Tibial artery (tissue), 4 donors: ENCODE measurements at regions not wholly inside any gene's neighbourhood (a gene's known extent, or its start where the extent isn't known, plus 50 kb on each side); places are given as distances from the start of the nearest gene placed in this dataset.

ENCODE experiments used
- DNase-seq, 2 donors: peaks; one replicate each; pipeline ENCODE4 v3.0.0-alpha.2; 2019
- H3K27ac ChIP-seq, 2 donors: fragments of 200-600 bp; sonication (generic) in 1 of 2; 1 replicate in 1 of 2; 2 replicates in 1 of 2; pipeline ENCODE4 v1.5.1; 2018 to 2019; ENCODE audit warnings: mild to moderate bottlenecking in 1 of 2
- H3K27me3 ChIP-seq, 2 donors: fragments of 200-600 bp; sonication (generic) in 1 of 2; one replicate each; pipeline versions ENCODE4 v1.5.1 to v1.6.0; 2016 to 2019
- H3K36me3 ChIP-seq, 3 donors: fragments of 200-600 bp; sonication (generic) in 2 of 3; one replicate each; pipeline ENCODE4 v1.5.1; 2016 to 2019; ENCODE audit warnings: mild to moderate bottlenecking in 2 of 3
- H3K4me1 ChIP-seq, 4 donors: fragments of 200-600 bp; sonication (generic) in 2 of 4; 1 replicate in 3 of 4; 2 replicates in 1 of 4; pipeline ENCODE4 v1.5.1; 2016 to 2019
- H3K4me3 ChIP-seq, 2 donors: fragments of 200-600 bp; sonication (generic) in 1 of 2; 1 replicate in 1 of 2; 2 replicates in 1 of 2; pipeline ENCODE4 v1.5.1; 2018 to 2019; ENCODE audit warnings: mild to moderate bottlenecking in 2 of 2
- H3K9me3 ChIP-seq, 3 donors: fragments of 200-600 bp; sonication (generic) in 1 of 3; one replicate each; pipeline ENCODE4 v1.5.1; 2016 to 2019
- CTCF ChIP-seq, 2 experiments: fragments of 200-600 bp in 1 of 2; fragments of 450-650 bp in 1 of 2; IDR thresholded peaks; one replicate each; pipeline ENCODE4 v1.5.1; 2017 to 2019; ENCODE audit warnings: antibody characterized with exemption in 2 of 2, mild to moderate bottlenecking in 1 of 2, moderate library complexity in 1 of 2
- intact Hi-C: fragments of 100-400 bp; cut with DNase I; formaldehyde crosslinking; loops from one replicate; pipeline ENCODE4 v1.15.0; 2023; ENCODE audit warnings: low total_unique reads

GRCh38 chr5:112663146-112663545 is 74.5 kb upstream of the APC start:
- intact Hi-C loops: no loop called here
- H3K4me1 ChIP-seq: no peaks in the 10 kb centered on the region
- H3K9me3 ChIP-seq: no peaks in the 10 kb centered on the region
- DNase-seq: no peak
- H3K36me3 ChIP-seq: no peaks in the 10 kb centered on the region
- no peaks in the 10 kb centered on the region for H3K27me3 ChIP-seq
- H3K27ac ChIP-seq: no peak overlapping the region
- TF ChIP-seq CTCF (IDR thresholded peaks at IDR 0.05): no peak
- H3K4me3 ChIP-seq: no peak overlapping the region

DNA sequence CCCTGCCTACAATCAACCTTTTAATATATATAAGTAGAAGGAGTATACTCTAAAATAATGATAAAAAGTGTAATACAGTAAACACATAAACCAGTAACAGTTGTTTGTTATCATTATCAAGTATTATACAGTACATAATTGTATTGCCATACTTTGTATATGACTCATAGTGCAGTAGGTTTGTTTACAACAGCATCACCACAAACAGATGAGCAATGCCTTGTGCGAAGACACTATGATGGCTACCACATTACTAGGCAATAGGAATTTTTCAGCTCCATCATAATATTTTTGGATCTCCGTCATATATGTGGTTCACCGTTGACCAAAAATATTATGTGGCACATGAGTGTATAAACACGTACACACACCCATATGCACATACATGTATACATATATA is 69.7 kb upstream of the APC start:
- no peak overlapping the region for H3K4me3 ChIP-seq
- intact Hi-C loops: no loop called here
- no peaks in the 10 kb centered on the region for H3K36me3 ChIP-seq
- no peaks in the 10 kb centered on the region for H3K9me3 ChIP-seq
- DNase-seq: no peak
- H3K27ac ChIP-seq: no peak overlapping the region
- no peak for TF ChIP-seq CTCF (IDR thresholded peaks at IDR 0.05)
- H3K27me3 ChIP-seq: no peaks in the 10 kb centered on the region
- no peaks in the 10 kb centered on the region for H3K4me1 ChIP-seq

DNA sequence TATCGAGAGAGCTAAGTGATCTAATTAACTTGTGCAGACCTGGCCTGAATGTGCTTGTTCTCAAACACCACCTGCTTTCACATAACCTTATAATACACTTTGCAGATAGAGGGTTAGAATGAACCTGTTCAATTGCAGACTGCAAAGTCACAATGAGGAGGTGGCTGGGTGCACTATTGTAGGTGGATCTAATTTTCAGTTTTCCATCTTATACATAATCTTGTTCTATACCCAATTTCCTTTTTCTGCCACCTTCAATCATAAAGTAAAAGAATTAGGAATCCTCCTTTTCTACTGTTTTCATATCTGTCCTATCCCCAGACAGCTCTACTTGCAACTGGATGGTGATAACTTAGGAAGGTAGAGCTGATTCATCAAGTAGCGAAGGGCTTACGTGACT is 68.8 kb upstream of the APC start:
- no peak for TF ChIP-seq CTCF (IDR thresholded peaks at IDR 0.05)
- intact Hi-C loops: no loop called here
- no peaks in the 10 kb centered on the region for H3K27me3 ChIP-seq
- no peak overlapping the region for H3K27ac ChIP-seq
- H3K9me3 ChIP-seq: no peaks in the 10 kb centered on the region
- no peak for DNase-seq
- no peaks in the 10 kb centered on the region for H3K36me3 ChIP-seq
- H3K4me1 ChIP-seq: no peaks in the 10 kb centered on the region
- no peak overlapping the region for H3K4me3 ChIP-seq

DNA sequence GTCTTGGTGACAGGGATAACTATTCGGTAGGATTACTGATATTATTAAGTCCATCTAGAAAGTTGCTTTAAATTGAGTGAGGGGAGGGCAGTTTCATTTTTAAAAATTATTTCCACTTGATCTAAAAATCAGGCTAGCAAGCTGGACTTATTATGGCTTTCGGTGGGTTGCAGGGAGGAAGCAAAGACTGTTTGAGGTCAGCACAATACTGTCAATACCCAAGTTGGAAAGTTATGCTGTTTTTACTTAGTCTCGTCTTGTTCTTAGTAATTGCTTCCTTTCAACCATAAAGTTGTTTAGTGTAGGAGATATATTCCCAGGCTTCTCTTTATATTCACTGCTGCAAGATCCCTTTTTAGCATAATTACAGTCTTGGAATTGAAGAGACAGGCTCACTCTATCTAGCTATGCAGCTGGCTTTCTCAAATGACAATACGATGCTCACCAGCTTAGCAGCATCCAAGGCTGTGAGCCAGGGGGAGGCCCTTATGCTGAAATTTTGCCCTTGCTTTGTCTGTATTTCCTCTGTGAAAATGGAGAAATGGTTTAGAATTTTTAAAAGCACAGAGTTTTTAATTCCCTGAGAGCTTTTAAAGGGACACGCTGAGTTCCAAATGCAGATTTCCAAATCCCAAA is 68.2 kb upstream of the APC start:
- no peaks in the 10 kb centered on the region for H3K36me3 ChIP-seq
- no peaks in the 10 kb centered on the region for H3K27me3 ChIP-seq
- no peak for DNase-seq
- H3K4me1 ChIP-seq: no peaks in the 10 kb centered on the region
- H3K9me3 ChIP-seq: no peaks in the 10 kb centered on the region
- intact Hi-C loops: no loop called here
- no peak overlapping the region for H3K4me3 ChIP-seq
- no peak overlapping the region for H3K27ac ChIP-seq
- TF ChIP-seq CTCF (IDR thresholded peaks at IDR 0.05): no peak

- no peak for DNase-seq
- Histone ChIP-seq H3K4me1 (no peaks in the 10 kb centered on the region), H3K36me3 (no peaks in the 10 kb centered on the region), H3K9me3 (no peaks in the 10 kb centered on the region), H3K27ac (no peak overlapping the region), H3K27me3 (no peaks in the 10 kb centered on the region), H3K4me3 (no peak overlapping the region)
- no peak for TF ChIP-seq CTCF (IDR thresholded peaks at IDR 0.05)
- intact Hi-C loops: no loop called here
Measured at GRCh38 chr5:112671687-112672086, 66.0 kb upstream of the APC start.

DNA sequence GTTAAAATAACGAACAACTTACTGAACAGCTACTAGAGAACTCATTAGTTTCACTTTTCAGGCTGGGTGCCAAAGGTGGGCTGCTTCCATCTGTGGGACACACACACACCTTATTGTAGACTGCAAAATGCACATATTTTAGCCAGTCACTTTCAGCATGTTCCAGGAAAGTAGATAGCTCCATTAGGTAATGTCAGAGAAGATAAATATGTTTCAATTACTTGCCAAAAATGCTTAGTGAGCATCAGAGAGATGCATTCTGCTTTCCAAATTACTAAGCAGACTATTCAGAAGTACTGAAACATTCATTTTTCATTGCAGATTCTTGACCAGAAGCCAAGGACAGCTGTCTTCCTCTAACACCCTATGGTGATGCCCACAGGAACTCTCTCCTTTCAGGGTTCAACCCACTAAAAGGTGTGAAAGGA is 56.2 kb upstream of the APC start:
- no peak for TF ChIP-seq CTCF (IDR thresholded peaks at IDR 0.05)
- Histone ChIP-seq H3K27ac (no peak overlapping the region), H3K9me3 (no peaks in the 10 kb centered on the region), H3K27me3 (no peaks in the 10 kb centered on the region), H3K4me1 (peaks cover 0 to 29% (median 20%) of the 10 kb centered on the region in 4 donors), H3K36me3 (no peaks in the 10 kb centered on the region), H3K4me3 (no peak overlapping the region)
- intact Hi-C loops: no loop called here
- DNase-seq: no peak
